K562 (cell line): ENCODE measurements at regions not wholly inside any gene's neighbourhood (a gene's known extent, or its start where the extent isn't known, plus 50 kb on each side); places are given as distances from the start of the nearest gene placed in this dataset.

Experiments used
- ATAC-seq: fragments of 200-7000 bp; cut with Tn5 transposase; 3 replicates; pipeline ENCODE4 v1.9.1; 2020; ENCODE audit warnings: moderate library complexity
- BruUV-seq: library from RNA; stranded (reverse); fragments of 400-500 nt; replicated peaks from 2 replicates; lab custom pipeline; 2021; lab: Mats Ljungman, UMichigan
- CTCF ChIA-PET: fragments of 300-600 bp; formaldehyde crosslinking; extraction: SDS; loops from one replicate; lab custom pipeline; 2021; ENCODE audit warnings: low intra/inter-chr PET ratio; lab: Yijun Ruan, JAX
- POLR2A ChIA-PET: fragments of 300-600, 350-650 bp; sonication (Branson Sonifier 250); formaldehyde crosslinking; extraction: SDS; loops from one replicate; lab custom pipeline; 2021; ENCODE audit warnings: antibody characterized with exemption, inconsistent platforms; lab: Yijun Ruan, JAX
- DNase-seq, 4 experiments: peaks; one replicate each; pipeline versions ENCODE4 v3.0.0 to v3.0.0-alpha.2; 2011 to 2018; ENCODE audit warnings: low spot score in 3 of 4, mixed read lengths in 3 of 4; ENCODE audit errors: extremely low read depth in 1 of 4
- FAIRE-seq: peaks from 2 replicates; lab custom pipeline; 2011; peaks lifted over from hg19 to GRCh38; lab: Jason Lieb, UNC
- H2AFZ ChIP-seq: 2 replicates; pipeline ENCODE4 v1.6.0; 2011; ENCODE audit warnings: low read depth, low read length, control low read depth, inconsistent platforms
- H3K27ac ChIP-seq: fragments of 200-600 bp; 3 replicates; pipeline ENCODE4 v1.8.0; 2011; ENCODE audit warnings: low read depth, mild to moderate bottlenecking, control low read depth, inconsistent platforms, low read length, moderate library complexity, mixed read lengths; ENCODE audit errors: extremely low read depth
- H3K27me3 ChIP-seq, 2 experiments: fragments of 300-600 bp in 1 of 2; 2 replicates in 1 of 2; 3 replicates in 1 of 2; pipeline versions ENCODE4 v1.6.0 to v1.8.0; 2011; ENCODE audit warnings: inconsistent platforms in 2 of 2, low read length in 2 of 2, mild to moderate bottlenecking in 1 of 2, mixed read lengths in 1 of 2, moderate library complexity in 1 of 2; ENCODE audit not compliant: control insufficient read depth in 2 of 2, insufficient read depth in 2 of 2
- H3K36me3 ChIP-seq: fragments of 300-600 bp; 3 replicates; pipeline ENCODE4 v1.8.0; 2011; ENCODE audit warnings: mild to moderate bottlenecking, low read length, inconsistent platforms; ENCODE audit not compliant: control insufficient read depth, insufficient read depth
- H3K4me1 ChIP-seq, 2 experiments: fragments of 200-600 bp in 1 of 2; replicated peaks in 1 of 2; 2 replicates in 1 of 2; 3 replicates in 1 of 2; pipeline versions ENCODE4 v1.5.1 to v1.8.0; 2011; ENCODE audit warnings: inconsistent platforms in 2 of 2, low read length in 2 of 2, mild to moderate bottlenecking in 1 of 2, mixed read lengths in 1 of 2, moderate library complexity in 1 of 2; ENCODE audit not compliant: control insufficient read depth in 2 of 2, insufficient read depth in 2 of 2
- H3K4me2 ChIP-seq: 2 replicates; pipeline ENCODE4 v1.6.1; 2011; ENCODE audit warnings: low read length, control low read depth, inconsistent platforms, mixed read lengths; ENCODE audit not compliant: insufficient read depth
- H3K4me3 ChIP-seq: fragments of 200-600 bp; sonication (generic), shearing (Covaris generic); 2 replicates; pipeline ENCODE4 v1.5.1; 2016; ENCODE audit warnings: control low read depth, inconsistent platforms
- H3K79me2 ChIP-seq: fragments of 200-600 bp; 3 replicates; pipeline ENCODE4 v1.8.0; 2011; ENCODE audit warnings: low read length, inconsistent platforms; ENCODE audit not compliant: control insufficient read depth, insufficient read depth
- H3K9ac ChIP-seq, 2 experiments: 2 replicates each; pipeline versions ENCODE4 v1.6.0 to v1.6.1; 2011; ENCODE audit warnings: low read depth in 2 of 2, low read length in 2 of 2, control low read depth in 1 of 2, inconsistent platforms in 1 of 2, mild to moderate bottlenecking in 1 of 2, mixed read lengths in 1 of 2; ENCODE audit not compliant: insufficient read depth in 1 of 2
- H3K9me1 ChIP-seq: one replicate; pipeline ENCODE4 v1.6.0; 2011; ENCODE audit warnings: inconsistent platforms, mild to moderate bottlenecking, low read length, moderate library complexity; ENCODE audit not compliant: control insufficient read depth, insufficient read depth
- H3K9me3 ChIP-seq: replicated peaks from 2 replicates; pipeline ENCODE4 v1.5.1; 2011; ENCODE audit warnings: low read depth, low read length, inconsistent platforms; ENCODE audit not compliant: control insufficient read depth, insufficient read depth
- H4K20me1 ChIP-seq: replicated peaks from 2 replicates; pipeline ENCODE4 v1.6.1; 2011; ENCODE audit warnings: low read length, inconsistent platforms, mixed read lengths; ENCODE audit not compliant: control insufficient read depth, insufficient read depth
- CBFA2T2 ChIP-seq: fragments of 450-650 bp; conservative IDR thresholded peaks from 2 replicates; pipeline ENCODE4 v1.6.1; 2017; ENCODE audit warnings: mild to moderate bottlenecking
- CBFA2T3 ChIP-seq: fragments of 450-650 bp; IDR thresholded peaks from 2 replicates; pipeline ENCODE4 v1.6.1; 2017
- HIVEP1 ChIP-seq: fragments of 250-450 bp; sonication (Bioruptor Pico); IDR thresholded peaks from 2 replicates; pipeline ENCODE4 v1.4.0; 2020; ENCODE audit warnings: mild to moderate bottlenecking
- MEF2D ChIP-seq: conservative IDR thresholded peaks from 2 replicates; pipeline ENCODE4 v1.6.1; 2016; ENCODE audit warnings: low read depth, missing genetic modification characterization, missing compliant biosample characterization
- POLR2G ChIP-seq: fragments of 200-400 bp; formaldehyde crosslinking; IDR thresholded peaks from 2 replicates; pipeline ENCODE4 v1.6.1; 2017; ENCODE audit warnings: low read depth, mild to moderate bottlenecking, antibody characterized with exemption, low read length, moderate library complexity
- RAD51 ChIP-seq: fragments of 450-650 bp; IDR thresholded peaks from 2 replicates; pipeline ENCODE4 v1.7.1; 2016; ENCODE audit warnings: low read depth, mild to moderate bottlenecking, borderline replicate concordance
- TAF7 ChIP-seq: fragments of 450-650 bp; IDR thresholded peaks from 2 replicates; pipeline ENCODE4 v1.6.1; 2016; ENCODE audit warnings: missing genetic modification characterization, missing compliant biosample characterization
- TAL1 ChIP-seq: fragments of 450-650 bp; IDR thresholded peaks from 2 replicates; pipeline ENCODE4 v1.6.1; 2016; ENCODE audit warnings: mild to moderate bottlenecking
- TEAD4 ChIP-seq, 2 experiments: sonication (generic) in 1 of 2; formaldehyde crosslinking in 1 of 2; IDR thresholded peaks; 2 replicates each; pipeline versions ENCODE4 v1.6.1 to v1.8.0; 2012 to 2022; ENCODE audit warnings: borderline replicate concordance in 1 of 2, inconsistent platforms in 1 of 2, low read length in 1 of 2, mild to moderate bottlenecking in 1 of 2, missing genetic modification reagents in 1 of 2
- ZNF23 ChIP-seq: fragments of 250-450 bp; sonication (Bioruptor Pico); IDR thresholded peaks from 2 replicates; pipeline ENCODE4 v1.4.0; 2020; ENCODE audit warnings: mild to moderate bottlenecking
- WGBS: fragments of 100-300 bp; shearing (Covaris generic); methylation state at CpG from one replicate; pipeline ENCODE4 v1.1.6; 2016; ENCODE audit warnings: low coverage, mixed read lengths; ENCODE audit not compliant: insufficient coverage; ENCODE audit errors: missing lambda C conversion rate; 5-methylcytosine and 5-hydroxymethylcytosine counted together
- in situ Hi-C: fragments of 300-500 bp; cut with MboI; formaldehyde crosslinking; loops from 4 replicates; pipeline ENCODE4 v1.15.0; 2018; ENCODE audit warnings: inconsistent platforms, mixed read lengths
- intact Hi-C: fragments of 100-400 bp; cut with micrococcal nuclease; formaldehyde crosslinking; loops from 2 replicates; pipeline ENCODE4 v1.14.2; 2022
- TF ChIP-seq, protein P1 (sequence below): sonication (generic); IDR thresholded peaks from 2 replicates; pipeline ENCODE4 v1.6.1; 2016
- TF ChIP-seq, protein P2 (sequence below): sonication (generic); formaldehyde crosslinking; IDR thresholded peaks from 2 replicates; pipeline ENCODE4 v1.8.0; 2022; ENCODE audit warnings: missing genetic modification reagents, mild to moderate bottlenecking, moderate library complexity, borderline replicate concordance

DNA sequence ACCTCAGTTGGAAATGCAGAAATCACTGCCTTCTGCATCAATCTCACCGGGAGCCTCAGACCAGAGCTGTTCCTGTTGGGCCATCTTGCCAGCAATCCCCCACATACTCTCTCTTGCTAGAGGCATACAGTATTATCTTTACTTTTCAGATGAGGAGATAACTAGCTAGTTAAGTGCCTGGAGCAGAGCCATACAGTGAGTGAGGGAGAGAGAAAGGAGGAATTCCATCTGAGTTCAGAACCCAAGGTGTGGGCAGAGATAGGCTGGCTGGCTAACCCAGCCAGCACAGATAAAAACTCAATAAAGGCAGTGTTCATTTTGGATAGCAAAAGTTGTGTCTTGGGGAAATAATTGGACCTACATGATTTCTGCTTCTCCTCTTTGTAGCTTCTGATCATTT is 268.0 kb upstream of the KIF2A start:
- no peak for ATAC-seq
- no peak overlapping the region for H3K9ac ChIP-seq
- whole genome bisulfite sequencing, result 0% methylated on average over 1 of the region's 1 CpG
- intact Hi-C loops, result no loop called here
- H3K27ac ChIP-seq, result no peak overlapping the region
- H3K9me1 ChIP-seq, result no peaks in the 10 kb centered on the region
- no peak overlapping the region for H3K4me2 ChIP-seq
- in situ Hi-C loops, result no loop called here
- H3K9me3 ChIP-seq, result no peaks in the 10 kb centered on the region
- no peaks in the 10 kb centered on the region for H3K4me1 ChIP-seq
- no TSS peak for BruUV-seq
- no peaks in the 10 kb centered on the region for H3K36me3 ChIP-seq
- TF ChIP-seq TAL1, result peak; percentile 43; the same call in 1 of the 2 replicates
- TF ChIP-seq, protein P1, sequence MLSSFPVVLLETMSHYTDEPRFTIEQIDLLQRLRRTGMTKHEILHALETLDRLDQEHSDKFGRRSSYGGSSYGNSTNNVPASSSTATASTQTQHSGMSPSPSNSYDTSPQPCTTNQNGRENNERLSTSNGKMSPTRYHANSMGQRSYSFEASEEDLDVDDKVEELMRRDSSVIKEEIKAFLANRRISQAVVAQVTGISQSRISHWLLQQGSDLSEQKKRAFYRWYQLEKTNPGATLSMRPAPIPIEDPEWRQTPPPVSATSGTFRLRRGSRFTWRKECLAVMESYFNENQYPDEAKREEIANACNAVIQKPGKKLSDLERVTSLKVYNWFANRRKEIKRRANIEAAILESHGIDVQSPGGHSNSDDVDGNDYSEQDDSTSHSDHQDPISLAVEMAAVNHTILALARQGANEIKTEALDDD, result 0 out of 2 replicates have a peak, but pooled peaks have one; percentile 21
- no peak for TF ChIP-seq ZNF23 (CRISPR knock-in tag)
- TF ChIP-seq RAD51, result no peak
- TF ChIP-seq CBFA2T3, result peak; percentile 40; the same call in 1 of the 2 replicates
- no peak for TF ChIP-seq POLR2G
- no peak for TF ChIP-seq MEF2D (tag)
- 0 out of 2 replicates have a peak, but pooled peaks have one; percentile 14 for TF ChIP-seq CBFA2T2
- TF ChIP-seq TAF7 (tag), result no peak
- TF ChIP-seq, protein P2, sequence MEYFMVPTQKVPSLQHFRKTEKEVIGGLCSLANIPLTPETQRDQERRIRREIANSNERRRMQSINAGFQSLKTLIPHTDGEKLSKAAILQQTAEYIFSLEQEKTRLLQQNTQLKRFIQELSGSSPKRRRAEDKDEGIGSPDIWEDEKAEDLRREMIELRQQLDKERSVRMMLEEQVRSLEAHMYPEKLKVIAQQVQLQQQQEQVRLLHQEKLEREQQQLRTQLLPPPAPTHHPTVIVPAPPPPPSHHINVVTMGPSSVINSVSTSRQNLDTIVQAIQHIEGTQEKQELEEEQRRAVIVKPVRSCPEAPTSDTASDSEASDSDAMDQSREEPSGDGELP (CRISPR knock-in tag), result no peak
- TF ChIP-seq HIVEP1, result no peak
- peak; percentile 56 for TF ChIP-seq TEAD4 (IDR thresholded peaks at IDR 0.05; ENCODE audit: low read length)
- no peak for TF ChIP-seq TEAD4 (CRISPR knock-in tag; IDR thresholded peaks at IDR 0.05; ENCODE audit: borderline replicate concordance)
- no peaks in the 10 kb centered on the region for H3K27me3 ChIP-seq
- no peaks in the 10 kb centered on the region for H3K79me2 ChIP-seq
- H4K20me1 ChIP-seq, result no peaks in the 10 kb centered on the region
- POLR2A ChIA-PET, result interaction anchor here (0.6 to 1.1 kb wide), 4 partner anchors 14 to 45 kb away, joined by 3 to 4 read pairs (median 4); no protein-coding TSS in a partner anchor
- CTCF ChIA-PET, result no interaction called here
- no peak overlapping the region for H3K4me3 ChIP-seq
- peak in 1 of 4 experiments; percentile 1 for DNase-seq
- no peak overlapping the region for H2AFZ ChIP-seq
- no peak for FAIRE-seq
